WI38 (cell line): ENCODE measurements at regions not wholly inside any gene's neighbourhood (a gene's known extent, or its start where the extent isn't known, plus 50 kb on each side); places are given as distances from the start of the nearest gene placed in this dataset.

Experiments used
- H3K4me3 ChIP-seq: 2 replicates; pipeline ENCODE4 v1.5.1; 2011; ENCODE audit warnings: low read depth, mild to moderate bottlenecking, control low read depth, low read length
- CTCF ChIP-seq: IDR thresholded peaks from 2 replicates; pipeline ENCODE4 v1.5.1; 2012; ENCODE audit warnings: low read depth, mild to moderate bottlenecking, control low read depth, low read length

GRCh38 chr5:18321262-18321942 is 687.1 kb downstream of the TAF11L14 start:
- H3K4me3 ChIP-seq, result no peak overlapping the region
- TF ChIP-seq CTCF, result no peak

GRCh38 chr5:18323891-18324290 is 689.6 kb downstream of the TAF11L14 start:
- H3K4me3 ChIP-seq, result no peak overlapping the region
- TF ChIP-seq CTCF, result no peak

GRCh38 chr5:18325431-18325830 is 691.2 kb downstream of the TAF11L14 start:
- H3K4me3 ChIP-seq, result no peak overlapping the region
- TF ChIP-seq CTCF, result no peak

GRCh38 chr5:18329328-18329727 is 695.1 kb downstream of the TAF11L14 start:
- no peak overlapping the region for H3K4me3 ChIP-seq
- no peak for TF ChIP-seq CTCF

- no peak overlapping the region for H3K4me3 ChIP-seq
- TF ChIP-seq CTCF, result no peak
Measured at GRCh38 chr5:18333841-18334240, 699.6 kb downstream of the TAF11L14 start.

- no peak overlapping the region for H3K4me3 ChIP-seq
- no peak for TF ChIP-seq CTCF
Measured at GRCh38 chr5:18334949-18335348, 700.7 kb downstream of the TAF11L14 start.

- no peak for TF ChIP-seq CTCF
- H3K4me3 ChIP-seq, result no peak overlapping the region
Measured at GRCh38 chr5:18354828-18355227, 720.6 kb downstream of the TAF11L14 start.
